Activated CD8-positive, alpha-beta memory T cell treated with anti-CD3 and anti-CD28 coated beads, Interleukin-2, amount 10 ng/mL, durations not matched to agents 7 days and 5 days (primary cell): ENCODE measurements at regions not wholly inside any gene's neighbourhood (a gene's known extent, or its start where the extent isn't known, plus 50 kb on each side); places are given as distances from the start of the nearest gene placed in this dataset.

ENCODE experiments used
- ATAC-seq: fragments of 150-1000 bp; cut with Tn5 transposase; one replicate; pipeline ENCODE4 v1.10.0; 2021; ENCODE audit warnings: moderate library complexity
- CTCF ChIA-PET: fragments of 350-600 bp; sonication (Branson Sonifier 250); formaldehyde crosslinking; loops from one replicate; lab custom pipeline; 2021; ENCODE audit warnings: antibody characterized with exemption; lab: Charles Lee
- DNase-seq: peaks from one replicate; pipeline ENCODE4 v3.0.0-alpha.2; 2020
- H3K27ac Mint-ChIP-seq: one replicate; pipeline ENCODE4 v1.8.0; 2021; ENCODE audit warnings: mild to moderate bottlenecking, mixed read lengths
- H3K27me3 Mint-ChIP-seq: one replicate; pipeline ENCODE4 v1.8.0; 2021; ENCODE audit warnings: mixed read lengths
- H3K36me3 Mint-ChIP-seq: one replicate; pipeline ENCODE4 v1.8.0; 2021; ENCODE audit warnings: mild to moderate bottlenecking, mixed read lengths
- H3K4me1 Mint-ChIP-seq: one replicate; pipeline ENCODE4 v1.8.0; 2021; ENCODE audit warnings: mixed read lengths
- H3K4me3 Mint-ChIP-seq: one replicate; pipeline ENCODE4 v1.8.0; 2021; ENCODE audit warnings: mild to moderate bottlenecking, moderate library complexity, mixed read lengths
- H3K9me3 Mint-ChIP-seq: one replicate; pipeline ENCODE4 v1.8.0; 2022; ENCODE audit warnings: low read depth, mixed read lengths

DNA sequence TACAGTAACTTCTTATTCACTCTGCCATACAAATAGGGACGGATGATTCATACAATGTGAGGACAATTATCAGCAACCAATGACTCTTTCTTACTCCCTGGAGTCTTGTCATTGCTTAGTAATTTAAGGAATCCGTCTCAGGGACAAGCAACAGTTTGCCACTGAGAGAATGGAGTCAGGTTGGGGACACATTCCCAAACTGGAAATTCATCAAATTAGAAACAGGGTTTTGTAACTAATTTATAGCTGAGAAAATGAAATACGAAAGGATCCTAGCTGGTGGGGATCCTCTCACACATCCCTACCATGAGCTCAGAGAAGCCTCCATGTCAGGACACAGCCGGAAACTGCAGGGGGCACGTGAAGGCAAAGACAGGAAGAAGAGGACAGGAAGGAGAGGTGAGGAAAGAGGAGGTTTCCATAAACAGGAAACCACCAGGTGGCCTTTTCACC lies 50.4 kb upstream of the KDR start:
- Mint-ChIP-seq H3K27ac (no peak overlapping the region), H3K4me3 (no peak overlapping the region)
- CTCF ChIA-PET, result no interaction called here

DNA sequence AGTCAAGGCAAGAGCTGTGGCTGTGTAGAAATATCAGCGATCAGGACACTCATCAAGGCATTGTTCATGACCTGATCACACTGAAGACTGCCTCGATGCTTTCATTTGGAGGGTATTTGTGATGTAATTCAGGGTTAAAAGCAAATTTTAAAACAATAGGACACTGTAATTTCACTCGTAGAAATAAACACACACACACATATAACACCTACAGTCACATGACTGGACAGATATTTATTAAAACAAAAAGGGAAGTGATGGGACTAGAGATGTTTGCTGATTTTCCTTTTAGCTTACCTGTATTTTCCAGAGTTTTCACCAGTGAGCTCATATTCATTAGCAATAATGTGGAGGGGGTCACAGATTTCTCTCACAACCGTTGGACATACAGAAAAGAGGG lies 51.1 kb upstream of the KDR start:
- Mint-ChIP-seq H3K4me3 (no peak overlapping the region), H3K4me1 (no peaks in the 10 kb centered on the region), H3K27ac (no peak overlapping the region), H3K27me3 (no peaks in the 10 kb centered on the region), H3K9me3 (no peaks in the 10 kb centered on the region), H3K36me3 (no peaks in the 10 kb centered on the region)
- DNase-seq (no peak), ATAC-seq (no peak)
- CTCF ChIA-PET, result no interaction called here

More for the DNA sequence above, 50.4 kb upstream of the KDR start:
- Mint-ChIP-seq H3K4me1 (no peaks in the 10 kb centered on the region), H3K36me3 (no peaks in the 10 kb centered on the region), H3K9me3 (no peaks in the 10 kb centered on the region), H3K27me3 (no peaks in the 10 kb centered on the region)
- ATAC-seq, result no peak
- DNase-seq, result no peak

DNA sequence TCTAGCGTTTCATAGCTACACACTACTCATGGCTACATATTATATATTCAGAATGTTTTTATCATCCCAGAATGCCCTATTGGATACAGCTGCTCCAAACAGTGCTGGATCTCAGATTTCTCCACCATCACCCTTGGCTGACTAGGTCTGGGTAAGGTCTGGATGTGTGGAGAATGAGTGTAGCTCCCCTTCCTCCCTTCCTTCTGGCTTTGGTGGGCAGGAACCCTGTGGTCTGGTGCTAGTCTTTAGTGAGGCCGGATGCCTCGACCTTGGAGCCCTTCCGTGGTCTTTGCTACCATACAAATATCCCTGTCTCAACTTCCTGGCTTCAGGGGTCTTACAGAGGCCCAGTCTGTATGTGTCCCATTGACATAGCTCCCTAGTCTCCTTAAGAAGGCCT lies 52.1 kb upstream of the KDR start:
- DNase-seq (no peak), ATAC-seq (no peak)
- Mint-ChIP-seq H3K27me3 (no peaks in the 10 kb centered on the region), H3K36me3 (no peaks in the 10 kb centered on the region), H3K27ac (no peak overlapping the region), H3K9me3 (no peaks in the 10 kb centered on the region), H3K4me1 (no peaks in the 10 kb centered on the region), H3K4me3 (no peak overlapping the region)
- CTCF ChIA-PET, result no interaction called here

DNA sequence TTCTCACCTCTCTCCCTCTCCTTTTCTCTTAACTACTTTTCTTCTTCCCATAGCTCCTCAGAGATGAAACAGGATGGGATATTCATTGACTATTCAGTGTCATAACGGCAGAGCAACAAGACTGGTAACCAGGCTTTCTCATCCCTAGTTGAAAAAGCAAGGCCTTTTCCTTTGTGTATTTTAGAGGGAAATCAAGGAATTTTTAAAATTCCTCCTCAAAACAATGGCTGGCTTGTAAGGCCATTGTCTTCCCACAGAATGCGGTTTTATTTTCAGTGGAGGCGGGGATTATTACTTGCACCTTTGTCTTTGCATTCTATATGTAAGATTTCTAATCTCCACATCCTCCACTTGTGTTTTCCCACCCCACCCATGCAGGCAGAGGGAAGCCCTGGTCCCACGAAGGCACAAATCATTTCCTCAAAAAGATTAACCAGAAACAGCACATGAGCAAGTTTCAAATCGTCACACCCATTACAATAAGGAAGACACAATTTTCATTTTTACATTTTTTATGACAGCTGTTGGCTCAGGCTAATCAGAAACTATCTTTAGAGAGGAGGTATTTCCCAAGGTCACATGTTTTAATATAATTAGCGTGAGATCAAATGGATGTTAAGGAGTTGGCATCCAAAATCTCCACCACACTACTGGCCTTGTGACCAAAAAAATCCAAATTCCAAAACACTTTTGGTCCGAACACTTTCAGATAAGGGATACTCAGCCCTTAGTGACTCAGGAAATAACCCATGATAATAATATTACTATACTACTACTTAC lies 53.0 kb upstream of the KDR start:
- H3K4me1 Mint-ChIP-seq, result no peaks in the 10 kb centered on the region
- no peak for DNase-seq
- no peaks in the 10 kb centered on the region for H3K27me3 Mint-ChIP-seq
- H3K9me3 Mint-ChIP-seq, result no peaks in the 10 kb centered on the region
- H3K36me3 Mint-ChIP-seq, result no peaks in the 10 kb centered on the region
- H3K27ac Mint-ChIP-seq, result no peak overlapping the region
- ATAC-seq, result no peak
- CTCF ChIA-PET, result no interaction called here
- H3K4me3 Mint-ChIP-seq, result no peak overlapping the region

DNA sequence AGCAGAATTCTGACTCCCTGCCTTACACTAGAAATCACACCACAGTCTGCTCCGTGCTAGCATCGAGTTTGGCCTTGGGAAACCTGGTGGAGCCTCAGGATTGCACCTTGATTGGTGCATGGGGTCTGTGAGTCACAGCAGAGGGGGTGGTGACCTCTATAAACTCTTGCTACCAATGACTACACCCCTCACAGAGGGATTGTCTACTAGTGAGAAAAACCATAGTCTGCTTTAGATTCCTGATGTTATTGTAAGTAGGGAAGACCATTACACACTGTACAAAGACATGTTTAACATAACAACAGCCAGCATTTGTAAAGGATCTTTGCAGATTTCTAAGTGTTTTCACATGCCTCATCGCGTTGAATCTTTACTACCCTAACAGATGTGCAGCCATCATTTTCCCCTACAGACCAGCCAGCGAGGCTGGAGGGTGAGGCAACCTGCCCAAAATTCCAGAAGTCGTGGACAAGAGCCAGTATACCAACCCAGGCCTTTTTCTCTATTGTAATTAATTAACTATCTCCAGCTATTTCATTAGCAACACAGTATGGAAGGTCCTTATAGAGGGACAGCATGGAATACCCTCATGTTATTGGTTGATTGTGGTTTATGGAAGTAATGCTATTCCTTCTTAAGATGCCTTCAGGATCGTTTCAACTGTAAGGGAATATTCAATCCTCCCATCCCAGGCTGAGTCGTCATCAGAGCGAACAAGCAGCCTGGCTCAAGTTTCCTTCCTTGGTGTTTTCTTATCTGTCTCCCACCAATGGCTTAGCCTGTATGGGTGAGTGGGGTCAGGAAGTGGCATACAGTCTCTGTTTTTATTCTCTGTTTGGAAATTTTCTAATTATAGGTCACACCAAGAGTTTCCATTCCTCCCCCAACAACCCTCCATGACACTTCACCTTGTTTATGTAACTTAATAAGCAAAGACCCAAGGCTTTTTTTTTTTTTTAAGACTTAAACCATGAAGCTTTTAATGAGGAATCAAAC lies 55.9 kb upstream of the KDR start:
- H3K4me3 Mint-ChIP-seq, result no peak overlapping the region
- no peaks in the 10 kb centered on the region for H3K36me3 Mint-ChIP-seq
- ATAC-seq (no peak), DNase-seq (no peak)
- no peaks in the 10 kb centered on the region for H3K4me1 Mint-ChIP-seq
- CTCF ChIA-PET, result no interaction called here
- no peaks in the 10 kb centered on the region for H3K9me3 Mint-ChIP-seq
- no peak overlapping the region for H3K27ac Mint-ChIP-seq
- no peaks in the 10 kb centered on the region for H3K27me3 Mint-ChIP-seq

DNA sequence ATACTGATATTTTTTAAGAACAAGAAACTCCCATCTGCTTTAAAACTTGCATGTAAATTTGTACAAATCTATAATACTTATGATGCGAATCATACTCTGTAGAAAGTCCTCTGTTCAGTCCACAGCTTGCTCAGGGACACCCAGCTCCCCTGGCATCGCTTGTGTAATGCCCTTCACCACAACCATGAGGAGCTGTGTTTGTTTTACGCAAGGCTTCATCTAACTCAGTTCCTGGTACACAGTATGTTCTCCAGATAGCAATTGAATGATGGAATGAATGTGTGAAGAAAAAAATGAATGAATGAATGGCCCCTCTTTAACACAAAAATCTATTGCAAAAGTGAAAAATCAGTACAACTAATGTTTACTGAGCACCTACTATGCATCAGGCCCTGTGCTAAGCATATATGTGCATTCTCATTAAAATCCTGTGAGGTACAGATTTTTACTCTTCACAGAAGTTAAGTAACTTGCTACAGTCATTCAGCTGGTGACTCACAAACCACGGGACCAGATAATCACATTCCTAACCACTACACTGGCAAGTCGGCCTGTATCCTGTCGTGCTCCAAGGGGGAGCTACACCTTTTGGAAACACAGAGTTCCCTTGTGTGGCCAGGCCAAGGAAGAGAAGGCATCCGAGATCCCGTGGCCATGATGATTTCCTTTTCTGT lies 58.7 kb upstream of the KDR start:
- no peaks in the 10 kb centered on the region for H3K4me1 Mint-ChIP-seq
- CTCF ChIA-PET, result interaction anchor here (0.5 to 1.9 kb wide), 5 partner anchors 14 to 370 kb away, joined by 3 to 9 read pairs (median 4); no protein-coding TSS in a partner anchor
- peaks cover 5% of the 10 kb centered on the region for H3K27me3 Mint-ChIP-seq
- DNase-seq (no peak), ATAC-seq (no peak)
- H3K36me3 Mint-ChIP-seq, result no peaks in the 10 kb centered on the region
- H3K9me3 Mint-ChIP-seq, result no peaks in the 10 kb centered on the region
- no peak overlapping the region for H3K27ac Mint-ChIP-seq
- H3K4me3 Mint-ChIP-seq, result no peak overlapping the region

DNA sequence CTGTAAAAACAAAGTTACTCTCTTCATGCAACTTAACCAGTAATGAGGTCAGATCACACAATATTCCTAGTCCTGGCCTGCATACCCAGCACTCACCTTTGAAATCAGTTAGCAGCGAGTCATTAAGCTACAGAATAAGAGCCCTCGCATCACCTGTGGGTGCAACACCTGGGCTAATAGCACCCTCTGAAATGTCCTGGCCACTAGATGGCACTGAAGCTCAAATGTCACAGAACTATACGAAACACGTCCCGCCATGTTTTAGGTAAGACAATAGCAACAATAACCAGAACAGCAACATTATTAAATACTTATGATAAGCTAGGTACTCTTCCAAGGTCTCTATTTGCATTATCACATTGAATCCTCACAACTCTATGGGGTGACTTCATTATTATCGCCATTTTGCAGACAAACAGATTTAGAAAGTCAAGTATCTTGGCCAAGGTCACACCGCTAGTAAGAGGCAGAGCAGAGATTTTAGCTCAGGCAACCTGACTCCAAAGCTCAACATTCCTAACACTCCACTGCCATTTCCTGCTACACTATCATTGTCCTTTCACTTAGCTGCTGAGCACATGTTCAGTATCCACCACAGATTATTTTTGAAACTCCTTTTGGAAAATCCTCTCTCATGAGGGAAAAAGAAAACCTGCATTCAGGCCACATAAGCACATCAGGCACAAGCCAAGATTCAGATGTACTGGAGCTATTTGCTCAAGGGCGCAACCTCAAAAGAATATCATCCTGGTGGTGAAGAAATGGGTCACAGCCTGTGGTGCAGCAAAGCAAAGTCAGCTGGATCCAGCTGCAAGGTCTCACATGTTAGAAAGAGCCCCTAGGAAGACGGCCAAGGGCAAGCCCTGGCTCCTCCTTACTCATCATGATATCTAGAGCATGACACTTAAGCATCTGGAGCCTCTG lies 59.5 kb upstream of the KDR start:
- Mint-ChIP-seq H3K36me3 (no peaks in the 10 kb centered on the region), H3K9me3 (no peaks in the 10 kb centered on the region), H3K4me3 (no peak overlapping the region), H3K27ac (no peak overlapping the region), H3K27me3 (peaks cover 5% of the 10 kb centered on the region), H3K4me1 (no peaks in the 10 kb centered on the region)
- ATAC-seq (no peak), DNase-seq (no peak)
- CTCF ChIA-PET, result interaction anchor here (0.9 to 1.9 kb wide), 4 partner anchors 13 to 370 kb away, joined by 3 to 9 read pairs (median 4); no protein-coding TSS in a partner anchor

DNA sequence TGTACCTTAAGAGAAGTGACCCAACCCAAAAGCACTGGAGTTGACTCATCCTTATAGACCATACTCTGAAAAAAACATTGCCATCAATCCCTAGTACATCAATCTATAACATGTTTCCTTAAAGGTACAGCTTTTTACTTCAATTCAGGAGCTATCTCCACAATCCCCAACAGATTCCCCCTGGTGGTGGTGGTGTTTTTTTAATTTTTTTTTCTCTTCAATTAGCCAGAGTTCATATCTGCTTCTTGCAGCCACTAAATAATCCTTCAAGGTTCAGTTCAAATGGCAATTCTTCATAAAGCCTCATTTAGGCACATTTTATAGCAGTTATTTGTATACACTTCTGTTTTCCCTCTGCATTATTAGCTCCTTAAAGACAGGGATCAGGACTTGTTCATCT lies 60.7 kb upstream of the KDR start:
- peaks cover 5% of the 10 kb centered on the region for H3K27me3 Mint-ChIP-seq
- no peaks in the 10 kb centered on the region for H3K9me3 Mint-ChIP-seq
- H3K4me1 Mint-ChIP-seq, result no peaks in the 10 kb centered on the region
- H3K36me3 Mint-ChIP-seq, result no peaks in the 10 kb centered on the region
- no peak for ATAC-seq
- DNase-seq, result no peak
- no peak overlapping the region for H3K27ac Mint-ChIP-seq
- H3K4me3 Mint-ChIP-seq, result no peak overlapping the region
- CTCF ChIA-PET, result interaction anchor here (0.6 to 0.7 kb wide), 2 partner anchors 128 to 1667 kb away, joined by 3 read pairs; no protein-coding TSS in a partner anchor

DNA sequence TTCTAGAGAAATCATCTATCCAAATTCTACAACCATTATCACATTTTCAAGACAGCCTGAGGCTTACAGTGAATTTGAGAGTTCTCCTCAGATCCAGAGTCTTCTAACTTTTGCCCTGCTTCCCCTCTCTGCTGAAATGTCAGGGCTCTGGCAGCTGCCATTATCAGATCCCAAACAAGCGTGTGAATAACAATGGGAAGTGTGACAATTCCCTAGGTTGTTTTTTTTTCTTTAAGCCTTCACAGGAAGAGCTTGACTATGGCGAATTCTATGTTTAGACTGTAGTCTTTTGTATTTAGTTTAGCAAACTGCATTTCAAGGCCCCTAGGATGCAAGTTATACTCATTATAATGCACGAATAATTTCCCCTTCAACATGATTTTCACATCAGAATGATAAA lies 61.3 kb upstream of the KDR start:
- Mint-ChIP-seq H3K9me3 (no peaks in the 10 kb centered on the region), H3K4me1 (no peaks in the 10 kb centered on the region), H3K27ac (no peak overlapping the region), H3K27me3 (peaks cover 5% of the 10 kb centered on the region), H3K36me3 (no peaks in the 10 kb centered on the region), H3K4me3 (no peak overlapping the region)
- no peak for ATAC-seq
- DNase-seq, result no peak
- CTCF ChIA-PET, result interaction anchor here (0.6 kb wide), 1 partner anchor 1667 kb away, joined by 3 read pairs; no protein-coding TSS in a partner anchor

DNA sequence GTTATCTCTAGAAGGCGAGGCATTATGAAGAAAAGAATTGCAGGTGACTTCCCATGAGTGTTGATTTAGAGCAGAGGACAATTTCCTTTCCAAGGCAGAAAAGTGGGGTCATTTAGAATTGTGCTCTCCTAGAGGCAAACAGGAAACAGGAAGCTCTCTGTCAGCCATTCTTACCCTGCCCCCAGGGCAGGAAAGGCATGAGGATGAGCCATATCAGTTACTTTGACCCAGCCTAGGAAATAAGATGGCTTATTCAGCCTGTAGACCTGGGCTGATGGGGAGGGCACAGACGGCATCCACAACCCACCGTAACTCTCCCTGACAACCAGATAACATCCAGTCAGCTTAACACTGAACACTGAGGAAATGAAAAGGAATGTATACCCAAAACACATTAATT lies 88.8 kb upstream of the KDR start:
- Mint-ChIP-seq H3K36me3 (no peaks in the 10 kb centered on the region), H3K4me1 (no peaks in the 10 kb centered on the region), H3K27ac (no peak overlapping the region)

DNA sequence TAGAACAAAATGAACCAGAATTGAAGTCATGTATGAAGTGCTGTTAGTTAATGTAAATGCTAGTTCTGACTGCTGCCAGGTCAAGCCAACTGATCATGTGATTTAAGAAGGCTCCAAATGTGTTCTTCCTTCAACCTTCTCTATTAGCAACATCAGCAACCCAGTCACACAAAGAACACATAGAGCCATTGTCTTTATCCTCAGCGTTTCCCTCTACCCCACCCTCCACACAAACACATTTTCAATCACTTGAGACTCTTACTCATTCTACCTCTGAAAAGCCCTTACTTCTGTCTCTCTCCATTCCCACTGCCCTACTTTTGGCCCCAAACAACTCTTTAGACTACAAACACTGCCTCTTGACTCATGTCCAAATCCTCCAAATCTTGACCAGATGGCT lies 89.7 kb upstream of the KDR start:
- Mint-ChIP-seq H3K27ac (no peak overlapping the region), H3K9me3 (no peaks in the 10 kb centered on the region), H3K36me3 (no peaks in the 10 kb centered on the region), H3K27me3 (no peaks in the 10 kb centered on the region), H3K4me1 (no peaks in the 10 kb centered on the region), H3K4me3 (no peak overlapping the region)
- CTCF ChIA-PET, result no interaction called here
- ATAC-seq (no peak), DNase-seq (no peak)

More for the DNA sequence above, 88.8 kb upstream of the KDR start:
- DNase-seq, result no peak
- Mint-ChIP-seq H3K27me3 (no peaks in the 10 kb centered on the region), H3K4me3 (no peak overlapping the region), H3K9me3 (no peaks in the 10 kb centered on the region)
- ATAC-seq, result no peak
- CTCF ChIA-PET, result no interaction called here

DNA sequence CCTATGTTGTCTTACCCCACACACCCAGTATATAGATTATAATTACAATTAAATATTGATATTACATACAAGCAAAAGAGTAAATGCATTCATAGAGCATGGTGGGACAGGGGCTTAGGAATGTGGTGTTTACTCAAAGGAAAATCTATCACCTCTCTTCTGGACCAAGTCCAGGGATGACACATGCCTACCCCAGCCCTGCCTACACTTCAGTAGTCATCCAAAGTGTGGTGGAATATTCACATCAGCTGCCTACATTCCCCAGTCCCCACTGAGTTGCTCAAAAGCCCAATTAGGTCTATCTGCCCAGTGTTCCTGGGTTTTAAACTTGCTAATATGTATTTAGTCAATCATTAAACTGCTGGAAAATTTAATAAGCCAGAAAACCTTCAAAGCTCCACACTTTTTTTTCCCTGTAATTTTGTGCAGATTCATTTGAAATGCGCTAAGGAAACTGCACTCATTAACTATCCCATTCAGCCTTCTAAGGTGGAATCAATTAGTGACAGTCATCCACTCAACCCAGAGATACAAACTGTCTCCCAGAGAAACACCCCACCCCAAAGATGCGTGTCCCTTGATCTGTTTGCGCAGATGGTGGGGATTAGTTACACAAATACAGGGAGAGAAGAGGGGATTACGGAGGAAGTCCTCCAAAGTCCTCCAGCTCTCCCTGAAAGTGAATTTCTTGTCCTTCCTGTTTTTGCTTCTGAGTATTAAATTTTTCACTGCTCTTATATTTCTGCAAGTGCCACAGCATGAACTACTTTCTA lies 91.7 kb upstream of the KDR start:
- no peak for DNase-seq
- Mint-ChIP-seq H3K27ac (no peak overlapping the region), H3K9me3 (no peaks in the 10 kb centered on the region), H3K36me3 (no peaks in the 10 kb centered on the region), H3K4me3 (no peak overlapping the region), H3K27me3 (no peaks in the 10 kb centered on the region), H3K4me1 (no peaks in the 10 kb centered on the region)
- CTCF ChIA-PET, result no interaction called here
- ATAC-seq, result no peak
